ENCODE measurements at regions not wholly inside any gene's neighbourhood (a gene's known extent, or its start where the extent isn't known, plus 50 kb on each side); places are given as distances from the start of the nearest gene placed in this dataset.

DNA sequence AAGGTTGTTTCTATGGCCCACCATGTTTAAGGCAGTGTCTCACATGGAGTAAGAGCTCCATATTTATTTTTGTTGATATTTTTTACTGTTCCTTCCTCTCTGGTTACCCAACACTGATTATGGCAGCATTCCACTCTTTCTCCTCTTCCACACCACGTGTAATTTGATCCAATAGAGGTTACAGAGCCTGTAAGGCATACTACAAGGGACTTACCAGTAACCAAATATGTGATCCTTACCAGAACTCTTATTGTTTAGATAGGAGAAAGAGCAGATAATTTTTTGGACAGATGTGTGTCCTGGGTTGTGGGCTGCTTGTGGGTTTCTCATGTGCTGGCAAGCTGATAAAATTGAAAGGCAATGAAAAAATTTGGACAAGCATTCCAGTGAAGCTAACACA, 261.3 kb downstream of the TMEM167A start:
- no peak for TF ChIP-seq CTCF (IDR thresholded peaks at IDR 0.05; ENCODE audit: borderline replicate concordance, extremely low read depth, low read length, poor library complexity, severe bottlenecking)
- no peak for TF ChIP-seq EZH2 (IDR thresholded peaks at IDR 0.05; ENCODE audit: borderline replicate concordance, low read depth, low read length, severe bottlenecking)

Measured in DND-41 (cell line).